ENCODE measurements at regions not wholly inside any gene's neighbourhood (a gene's known extent, or its start where the extent isn't known, plus 50 kb on each side); places are given as distances from the start of the nearest gene placed in this dataset.

GRCh38 chr14:22341049-22341448, 248.0 kb downstream of the DAD1 start:
- intact Hi-C loops (cut with micrococcal nuclease), result no loop called here
- Mint-ChIP-seq H3K9me3 (no peaks in the 10 kb centered on the region), H3K27me3 (ENCODE audit: low read depth) (no peaks in the 10 kb centered on the region), H3K4me1 (ENCODE audit: low read depth) (no peaks in the 10 kb centered on the region), H3K27ac (no peak overlapping the region), H3K36me3 (ENCODE audit: low read depth) (no peaks in the 10 kb centered on the region), H3K4me3 (ENCODE audit: low read depth) (no peak overlapping the region)
- no peak for DNase-seq (ENCODE audit: low spot score)

GRCh38 chr14:22338917-22339715, 249.9 kb downstream of the DAD1 start:
- no peak overlapping the region for H3K27ac Mint-ChIP-seq
- H3K9me3 Mint-ChIP-seq, result no peaks in the 10 kb centered on the region
- DNase-seq (ENCODE audit: low spot score), result no peak
- intact Hi-C loops (cut with micrococcal nuclease), result no loop called here
- no peak overlapping the region for H3K4me3 Mint-ChIP-seq (ENCODE audit: low read depth)
- no peaks in the 10 kb centered on the region for H3K4me1 Mint-ChIP-seq (ENCODE audit: low read depth)
- H3K27me3 Mint-ChIP-seq (ENCODE audit: low read depth), result no peaks in the 10 kb centered on the region
- no peaks in the 10 kb centered on the region for H3K36me3 Mint-ChIP-seq (ENCODE audit: low read depth)

- intact Hi-C loops (cut with micrococcal nuclease), result no loop called here
- H3K27me3 Mint-ChIP-seq (ENCODE audit: low read depth), result no peaks in the 10 kb centered on the region
- H3K27ac Mint-ChIP-seq, result no peak overlapping the region
- no peak for DNase-seq (ENCODE audit: low spot score)
- H3K4me1 Mint-ChIP-seq (ENCODE audit: low read depth), result no peaks in the 10 kb centered on the region
- no peaks in the 10 kb centered on the region for H3K9me3 Mint-ChIP-seq
- H3K36me3 Mint-ChIP-seq (ENCODE audit: low read depth), result no peaks in the 10 kb centered on the region
- no peak overlapping the region for H3K4me3 Mint-ChIP-seq (ENCODE audit: low read depth)
Observed at GRCh38 chr14:22338381-22338780, 250.6 kb downstream of the DAD1 start.

- Mint-ChIP-seq H3K27me3 (ENCODE audit: low read depth) (no peaks in the 10 kb centered on the region), H3K4me1 (ENCODE audit: low read depth) (no peaks in the 10 kb centered on the region), H3K4me3 (ENCODE audit: low read depth) (no peak overlapping the region), H3K36me3 (ENCODE audit: low read depth) (no peaks in the 10 kb centered on the region), H3K27ac (no peak overlapping the region), H3K9me3 (no peaks in the 10 kb centered on the region)
- intact Hi-C loops (cut with micrococcal nuclease), result no loop called here
- no peak for DNase-seq (ENCODE audit: low spot score)
Observed at GRCh38 chr14:22337938-22338337, 251.1 kb downstream of the DAD1 start.

GRCh38 chr14:22337521-22337920, 251.5 kb downstream of the DAD1 start:
- H3K9me3 Mint-ChIP-seq, result no peaks in the 10 kb centered on the region
- H3K36me3 Mint-ChIP-seq (ENCODE audit: low read depth), result no peaks in the 10 kb centered on the region
- H3K27me3 Mint-ChIP-seq (ENCODE audit: low read depth), result no peaks in the 10 kb centered on the region
- no peak for DNase-seq (ENCODE audit: low spot score)
- intact Hi-C loops (cut with micrococcal nuclease), result no loop called here
- no peak overlapping the region for H3K4me3 Mint-ChIP-seq (ENCODE audit: low read depth)
- H3K27ac Mint-ChIP-seq, result no peak overlapping the region
- no peaks in the 10 kb centered on the region for H3K4me1 Mint-ChIP-seq (ENCODE audit: low read depth)

- no peaks in the 10 kb centered on the region for H3K36me3 Mint-ChIP-seq (ENCODE audit: low read depth)
- intact Hi-C loops (cut with micrococcal nuclease), result no loop called here
- H3K9me3 Mint-ChIP-seq, result no peaks in the 10 kb centered on the region
- H3K27me3 Mint-ChIP-seq (ENCODE audit: low read depth), result no peaks in the 10 kb centered on the region
- no peak overlapping the region for H3K27ac Mint-ChIP-seq
- no peak overlapping the region for H3K4me3 Mint-ChIP-seq (ENCODE audit: low read depth)
- DNase-seq (ENCODE audit: low spot score), result no peak
- H3K4me1 Mint-ChIP-seq (ENCODE audit: low read depth), result no peaks in the 10 kb centered on the region
Observed at GRCh38 chr14:22336031-22336430, 253.0 kb downstream of the DAD1 start.

GRCh38 chr14:22334627-22335026, 254.4 kb downstream of the DAD1 start:
- no peak for DNase-seq (ENCODE audit: low spot score)
- no peaks in the 10 kb centered on the region for H3K36me3 Mint-ChIP-seq (ENCODE audit: low read depth)
- intact Hi-C loops (cut with micrococcal nuclease), result no loop called here
- H3K9me3 Mint-ChIP-seq, result no peaks in the 10 kb centered on the region
- H3K4me3 Mint-ChIP-seq (ENCODE audit: low read depth), result no peak overlapping the region
- H3K27ac Mint-ChIP-seq, result no peak overlapping the region
- H3K27me3 Mint-ChIP-seq (ENCODE audit: low read depth), result no peaks in the 10 kb centered on the region
- H3K4me1 Mint-ChIP-seq (ENCODE audit: low read depth), result no peaks in the 10 kb centered on the region

- Mint-ChIP-seq H3K36me3 (ENCODE audit: low read depth) (no peaks in the 10 kb centered on the region), H3K4me3 (ENCODE audit: low read depth) (no peak overlapping the region), H3K9me3 (no peaks in the 10 kb centered on the region), H3K27me3 (ENCODE audit: low read depth) (no peaks in the 10 kb centered on the region), H3K4me1 (ENCODE audit: low read depth) (no peaks in the 10 kb centered on the region), H3K27ac (no peak overlapping the region)
- intact Hi-C loops (cut with micrococcal nuclease), result no loop called here
- no peak for DNase-seq (ENCODE audit: low spot score)
Observed at GRCh38 chr14:22334275-22334577, 254.8 kb downstream of the DAD1 start.

GRCh38 chr14:22333422-22334274, 255.4 kb downstream of the DAD1 start:
- H3K4me1 Mint-ChIP-seq (ENCODE audit: low read depth), result no peaks in the 10 kb centered on the region
- H3K9me3 Mint-ChIP-seq, result no peaks in the 10 kb centered on the region
- H3K27ac Mint-ChIP-seq, result no peak overlapping the region
- intact Hi-C loops (cut with micrococcal nuclease), result no loop called here
- DNase-seq (ENCODE audit: low spot score), result no peak
- H3K4me3 Mint-ChIP-seq (ENCODE audit: low read depth), result no peak overlapping the region
- no peaks in the 10 kb centered on the region for H3K36me3 Mint-ChIP-seq (ENCODE audit: low read depth)
- H3K27me3 Mint-ChIP-seq (ENCODE audit: low read depth), result no peaks in the 10 kb centered on the region

- Mint-ChIP-seq H3K27me3 (ENCODE audit: low read depth) (no peaks in the 10 kb centered on the region), H3K36me3 (ENCODE audit: low read depth) (no peaks in the 10 kb centered on the region), H3K4me3 (ENCODE audit: low read depth) (no peak overlapping the region), H3K4me1 (ENCODE audit: low read depth) (no peaks in the 10 kb centered on the region), H3K27ac (no peak overlapping the region), H3K9me3 (no peaks in the 10 kb centered on the region)
- DNase-seq (ENCODE audit: low spot score), result no peak
- intact Hi-C loops (cut with micrococcal nuclease), result no loop called here
Observed at GRCh38 chr14:22332686-22333421, 256.2 kb downstream of the DAD1 start.

- H3K9me3 Mint-ChIP-seq, result no peaks in the 10 kb centered on the region
- no peak overlapping the region for H3K4me3 Mint-ChIP-seq (ENCODE audit: low read depth)
- intact Hi-C loops (cut with micrococcal nuclease), result no loop called here
- H3K4me1 Mint-ChIP-seq (ENCODE audit: low read depth), result no peaks in the 10 kb centered on the region
- H3K27me3 Mint-ChIP-seq (ENCODE audit: low read depth), result no peaks in the 10 kb centered on the region
- DNase-seq (ENCODE audit: low spot score), result no peak
- H3K36me3 Mint-ChIP-seq (ENCODE audit: low read depth), result no peaks in the 10 kb centered on the region
- H3K27ac Mint-ChIP-seq, result no peak overlapping the region
Observed at GRCh38 chr14:22329371-22329770, 259.7 kb downstream of the DAD1 start.

- no peak for DNase-seq (ENCODE audit: low spot score)
- no peak overlapping the region for H3K4me3 Mint-ChIP-seq (ENCODE audit: low read depth)
- no peaks in the 10 kb centered on the region for H3K27me3 Mint-ChIP-seq (ENCODE audit: low read depth)
- H3K9me3 Mint-ChIP-seq, result no peaks in the 10 kb centered on the region
- no peaks in the 10 kb centered on the region for H3K4me1 Mint-ChIP-seq (ENCODE audit: low read depth)
- no peak overlapping the region for H3K27ac Mint-ChIP-seq
- no peaks in the 10 kb centered on the region for H3K36me3 Mint-ChIP-seq (ENCODE audit: low read depth)
- intact Hi-C loops (cut with micrococcal nuclease), result no loop called here
Observed at GRCh38 chr14:22325676-22326400, 263.2 kb downstream of the DAD1 start.
